Medulla oblongata (tissue), 1 donor: ENCODE measurements at regions not wholly inside any gene's neighbourhood (a gene's known extent, or its start where the extent isn't known, plus 50 kb on each side); places are given as distances from the start of the nearest gene placed in this dataset.
"Not testable (repeated sequence)": the region's sequence is repeated elsewhere in the genome, so short reads cannot be mapped to it uniquely, and the experiment has no call there.

Experiments
- DNase-seq: peaks from one replicate; pipeline ENCODE4 v3.0.0-alpha.2; 2015; ENCODE audit errors: extremely low spot score

- DNase-seq = no peak
Measured at GRCh38 chr13:18949489-18949761, 232.2 kb downstream of the TUBA3C start.

GRCh38 chr13:18948664-18949488 lies 232.7 kb downstream of the TUBA3C start:
- no peak for DNase-seq

- DNase-seq = no peak
Measured at GRCh38 chr13:18948012-18948663, 233.5 kb downstream of the TUBA3C start.

GRCh38 chr13:18947376-18947977 lies 234.1 kb downstream of the TUBA3C start:
- DNase-seq = no peak

GRCh38 chr13:18946738-18947137 lies 234.9 kb downstream of the TUBA3C start:
- DNase-seq = no peak

GRCh38 chr13:18944501-18945068 lies 237.0 kb downstream of the TUBA3C start:
- no peak for DNase-seq

- no peak for DNase-seq
Measured at GRCh38 chr13:18943721-18944391, 237.8 kb downstream of the TUBA3C start.

GRCh38 chr13:18943273-18943672 lies 238.4 kb downstream of the TUBA3C start:
- DNase-seq = no peak

- DNase-seq = no peak
Measured at GRCh38 chr13:18936104-18936503, 245.5 kb downstream of the TUBA3C start.

GRCh38 chr13:18921063-18921462 lies 260.6 kb downstream of the TUBA3C start:
- DNase-seq = no peak

- not testable (repeated sequence) for DNase-seq
Measured at GRCh38 chr13:18905096-18905495, 276.5 kb downstream of the TUBA3C start.

- DNase-seq = not testable (repeated sequence)
Measured at GRCh38 chr13:18895411-18895810, 286.2 kb downstream of the TUBA3C start.

- DNase-seq = not testable (repeated sequence)
Measured at GRCh38 chr13:18891242-18891641, 290.4 kb downstream of the TUBA3C start.

- not testable (repeated sequence) for DNase-seq
Measured at GRCh38 chr13:18874875-18875789, 306.5 kb downstream of the TUBA3C start.

GRCh38 chr13:18870557-18870956 lies 311.1 kb downstream of the TUBA3C start:
- DNase-seq = not testable (repeated sequence)

- not testable (repeated sequence) for DNase-seq
Measured at GRCh38 chr13:18869365-18869764, 312.3 kb downstream of the TUBA3C start.

- not testable (repeated sequence) for DNase-seq
Measured at GRCh38 chr13:18837986-18838629, 343.5 kb downstream of the TUBA3C start.

- not testable (repeated sequence) for DNase-seq
Measured at GRCh38 chr13:18837179-18837745, 344.4 kb downstream of the TUBA3C start.

GRCh38 chr13:18836371-18837178 lies 345.0 kb downstream of the TUBA3C start:
- DNase-seq = not testable (repeated sequence)
